HepG2 (cell line): ENCODE measurements at regions not wholly inside any gene's neighbourhood (a gene's known extent, or its start where the extent isn't known, plus 50 kb on each side); places are given as distances from the start of the nearest gene placed in this dataset.

Experiments used
- AGO1 ChIP-seq: fragments of 200-400 bp; formaldehyde crosslinking; IDR thresholded peaks from 2 replicates; pipeline ENCODE4 v1.6.1; 2017; ENCODE audit warnings: mild to moderate bottlenecking, low read depth, low read length, moderate library complexity; ENCODE audit not compliant: poor library complexity, severe bottlenecking
- AKNA ChIP-seq: sonication (generic); formaldehyde crosslinking; IDR thresholded peaks from 2 replicates; pipeline ENCODE4 v1.4.0; 2020; ENCODE audit warnings: missing genetic modification reagents, borderline replicate concordance
- NKX3-1 ChIP-seq: sonication (generic); formaldehyde crosslinking; IDR thresholded peaks from 2 replicates; pipeline ENCODE4 v1.5.0; 2020; ENCODE audit warnings: missing genetic modification reagents
- TFDP2 ChIP-seq: sonication (generic); formaldehyde crosslinking; IDR thresholded peaks from 2 replicates; pipeline ENCODE4 v1.4.0; 2020; ENCODE audit warnings: missing genetic modification reagents
- ZNF276 ChIP-seq: sonication (generic); formaldehyde crosslinking; IDR thresholded peaks from 2 replicates; pipeline ENCODE4 v1.4.0; 2020; ENCODE audit warnings: mild to moderate bottlenecking, low read depth, missing genetic modification reagents
- ZNF547 ChIP-seq: sonication (generic); formaldehyde crosslinking; IDR thresholded peaks from 2 replicates; pipeline ENCODE4 v1.5.1; 2020; ENCODE audit warnings: mild to moderate bottlenecking, missing genetic modification reagents
- ZNF749 ChIP-seq: sonication (generic); formaldehyde crosslinking; IDR thresholded peaks from 2 replicates; pipeline ENCODE4 v1.8.0; 2022; ENCODE audit warnings: mild to moderate bottlenecking, missing genetic modification reagents, moderate library complexity, borderline replicate concordance
- ZNF792 ChIP-seq: IDR thresholded peaks from 2 replicates; pipeline ENCODE4 v1.6.1; 2016
- TF ChIP-seq, protein P1 (sequence below): sonication (generic); formaldehyde crosslinking; IDR thresholded peaks from 2 replicates; pipeline ENCODE4 v1.8.1; 2023; ENCODE audit warnings: mild to moderate bottlenecking, missing genetic modification reagents
- TF ChIP-seq, protein P2 (sequence below): sonication (generic); formaldehyde crosslinking; IDR thresholded peaks from 2 replicates; pipeline ENCODE4 v1.5.0; 2020; ENCODE audit warnings: mild to moderate bottlenecking, missing genetic modification reagents
- TF ChIP-seq, protein P3 (sequence below): sonication (generic); formaldehyde crosslinking; IDR thresholded peaks from 2 replicates; pipeline ENCODE4 v1.4.0; 2020; ENCODE audit warnings: missing genetic modification reagents

DNA sequence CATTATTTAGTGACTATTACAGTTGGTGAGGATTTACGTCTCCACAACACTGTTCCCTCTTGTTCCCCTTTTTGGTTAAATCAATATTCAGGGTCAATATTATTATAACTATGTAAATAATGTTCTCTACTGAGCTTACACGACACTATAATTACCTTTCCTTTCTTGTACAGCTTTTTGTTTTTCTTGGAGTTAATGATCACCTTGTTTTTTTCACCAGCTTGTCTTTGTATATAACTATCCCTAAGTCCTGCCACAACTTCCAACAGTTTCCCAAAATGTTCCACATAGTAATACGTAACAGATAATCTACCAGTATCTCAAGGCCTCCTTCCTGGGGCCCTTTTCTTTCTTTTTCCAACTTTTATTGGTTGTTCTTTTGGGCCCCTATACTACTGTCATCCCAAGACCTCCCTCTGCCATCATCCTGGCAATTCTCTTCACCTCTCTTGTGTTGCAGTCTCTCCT lies 142.0 kb upstream of the SOX4 start (continued):
- TF ChIP-seq ZNF276 (CRISPR knock-in tag) (no peak), ZNF792 (CRISPR knock-in tag) (peak; percentile 52; the same call in 1 of the 2 replicates), AKNA (CRISPR knock-in tag) (no peak), ZNF547 (no peak), TFDP2 (CRISPR knock-in tag) (no peak), AGO1 (no peak), ZNF749 (CRISPR knock-in tag) (no peak), NKX3-1 (CRISPR knock-in tag) (no peak)
- TF ChIP-seq, protein P1, sequence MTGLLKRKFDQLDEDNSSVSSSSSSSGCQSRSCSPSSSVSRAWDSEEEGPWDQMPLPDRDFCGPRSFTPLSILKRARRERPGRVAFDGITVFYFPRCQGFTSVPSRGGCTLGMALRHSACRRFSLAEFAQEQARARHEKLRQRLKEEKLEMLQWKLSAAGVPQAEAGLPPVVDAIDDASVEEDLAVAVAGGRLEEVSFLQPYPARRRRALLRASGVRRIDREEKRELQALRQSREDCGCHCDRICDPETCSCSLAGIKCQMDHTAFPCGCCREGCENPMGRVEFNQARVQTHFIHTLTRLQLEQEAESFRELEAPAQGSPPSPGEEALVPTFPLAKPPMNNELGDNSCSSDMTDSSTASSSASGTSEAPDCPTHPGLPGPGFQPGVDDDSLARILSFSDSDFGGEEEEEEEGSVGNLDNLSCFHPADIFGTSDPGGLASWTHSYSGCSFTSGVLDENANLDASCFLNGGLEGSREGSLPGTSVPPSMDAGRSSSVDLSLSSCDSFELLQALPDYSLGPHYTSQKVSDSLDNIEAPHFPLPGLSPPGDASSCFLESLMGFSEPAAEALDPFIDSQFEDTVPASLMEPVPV (CRISPR knock-in tag), result no peak
- TF ChIP-seq, protein P2, sequence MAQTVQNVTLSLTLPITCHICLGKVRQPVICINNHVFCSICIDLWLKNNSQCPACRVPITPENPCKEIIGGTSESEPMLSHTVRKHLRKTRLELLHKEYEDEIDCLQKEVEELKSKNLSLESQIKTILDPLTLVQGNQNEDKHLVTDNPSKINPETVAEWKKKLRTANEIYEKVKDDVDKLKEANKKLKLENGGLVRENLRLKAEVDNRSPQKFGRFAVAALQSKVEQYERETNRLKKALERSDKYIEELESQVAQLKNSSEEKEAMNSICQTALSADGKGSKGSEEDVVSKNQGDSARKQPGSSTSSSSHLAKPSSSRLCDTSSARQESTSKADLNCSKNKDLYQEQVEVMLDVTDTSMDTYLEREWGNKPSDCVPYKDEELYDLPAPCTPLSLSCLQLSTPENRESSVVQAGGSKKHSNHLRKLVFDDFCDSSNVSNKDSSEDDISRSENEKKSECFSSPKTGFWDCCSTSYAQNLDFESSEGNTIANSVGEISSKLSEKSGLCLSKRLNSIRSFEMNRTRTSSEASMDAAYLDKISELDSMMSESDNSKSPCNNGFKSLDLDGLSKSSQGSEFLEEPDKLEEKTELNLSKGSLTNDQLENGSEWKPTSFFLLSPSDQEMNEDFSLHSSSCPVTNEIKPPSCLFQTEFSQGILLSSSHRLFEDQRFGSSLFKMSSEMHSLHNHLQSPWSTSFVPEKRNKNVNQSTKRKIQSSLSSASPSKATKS (CRISPR knock-in tag), result no peak
- TF ChIP-seq, protein P3, sequence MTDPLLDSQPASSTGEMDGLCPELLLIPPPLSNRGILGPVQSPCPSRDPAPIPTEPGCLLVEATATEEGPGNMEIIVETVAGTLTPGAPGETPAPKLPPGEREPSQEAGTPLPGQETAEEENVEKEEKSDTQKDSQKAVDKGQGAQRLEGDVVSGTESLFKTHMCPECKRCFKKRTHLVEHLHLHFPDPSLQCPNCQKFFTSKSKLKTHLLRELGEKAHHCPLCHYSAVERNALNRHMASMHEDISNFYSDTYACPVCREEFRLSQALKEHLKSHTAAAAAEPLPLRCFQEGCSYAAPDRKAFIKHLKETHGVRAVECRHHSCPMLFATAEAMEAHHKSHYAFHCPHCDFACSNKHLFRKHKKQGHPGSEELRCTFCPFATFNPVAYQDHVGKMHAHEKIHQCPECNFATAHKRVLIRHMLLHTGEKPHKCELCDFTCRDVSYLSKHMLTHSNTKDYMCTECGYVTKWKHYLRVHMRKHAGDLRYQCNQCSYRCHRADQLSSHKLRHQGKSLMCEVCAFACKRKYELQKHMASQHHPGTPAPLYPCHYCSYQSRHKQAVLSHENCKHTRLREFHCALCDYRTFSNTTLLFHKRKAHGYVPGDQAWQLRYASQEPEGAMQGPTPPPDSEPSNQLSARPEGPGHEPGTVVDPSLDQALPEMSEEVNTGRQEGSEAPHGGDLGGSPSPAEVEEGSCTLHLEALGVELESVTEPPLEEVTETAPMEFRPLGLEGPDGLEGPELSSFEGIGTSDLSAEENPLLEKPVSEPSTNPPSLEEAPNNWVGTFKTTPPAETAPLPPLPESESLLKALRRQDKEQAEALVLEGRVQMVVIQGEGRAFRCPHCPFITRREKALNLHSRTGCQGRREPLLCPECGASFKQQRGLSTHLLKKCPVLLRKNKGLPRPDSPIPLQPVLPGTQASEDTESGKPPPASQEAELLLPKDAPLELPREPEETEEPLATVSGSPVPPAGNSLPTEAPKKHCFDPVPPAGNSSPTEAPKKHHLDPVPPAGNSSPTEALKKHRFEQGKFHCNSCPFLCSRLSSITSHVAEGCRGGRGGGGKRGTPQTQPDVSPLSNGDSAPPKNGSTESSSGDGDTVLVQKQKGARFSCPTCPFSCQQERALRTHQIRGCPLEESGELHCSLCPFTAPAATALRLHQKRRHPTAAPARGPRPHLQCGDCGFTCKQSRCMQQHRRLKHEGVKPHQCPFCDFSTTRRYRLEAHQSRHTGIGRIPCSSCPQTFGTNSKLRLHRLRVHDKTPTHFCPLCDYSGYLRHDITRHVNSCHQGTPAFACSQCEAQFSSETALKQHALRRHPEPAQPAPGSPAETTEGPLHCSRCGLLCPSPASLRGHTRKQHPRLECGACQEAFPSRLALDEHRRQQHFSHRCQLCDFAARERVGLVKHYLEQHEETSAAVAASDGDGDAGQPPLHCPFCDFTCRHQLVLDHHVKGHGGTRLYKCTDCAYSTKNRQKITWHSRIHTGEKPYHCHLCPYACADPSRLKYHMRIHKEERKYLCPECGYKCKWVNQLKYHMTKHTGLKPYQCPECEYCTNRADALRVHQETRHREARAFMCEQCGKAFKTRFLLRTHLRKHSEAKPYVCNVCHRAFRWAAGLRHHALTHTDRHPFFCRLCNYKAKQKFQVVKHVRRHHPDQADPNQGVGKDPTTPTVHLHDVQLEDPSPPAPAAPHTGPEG (CRISPR knock-in tag), result no peak
